ENCODE measurements at regions not wholly inside any gene's neighbourhood (a gene's known extent, or its start where the extent isn't known, plus 50 kb on each side); places are given as distances from the start of the nearest gene placed in this dataset.

- TF ChIP-seq SP2 (IDR thresholded peaks at IDR 0.05; ENCODE audit: low read length) (no peak), NRF1 (IDR thresholded peaks at IDR 0.05; ENCODE audit: low read depth, low read length) (no peak), CTCF (IDR thresholded peaks at IDR 0.05; ENCODE audit: control extremely low read depth in 1 of 3, insufficient read depth in 1 of 3, low read depth in 1 of 3, low read length in 3 of 3) (no peak), ATF3 (IDR thresholded peaks at IDR 0.05; ENCODE audit: insufficient read depth, low read depth, low read length) (no peak), JUN (IDR thresholded peaks at IDR 0.05; ENCODE audit: low read depth, low read length) (no peak), HDAC2 (IDR thresholded peaks at IDR 0.05; ENCODE audit: borderline replicate concordance in 1 of 2, low read depth in 2 of 2, low read length in 2 of 2) (no peak), BACH1 (IDR thresholded peaks at IDR 0.05; ENCODE audit: low read length) (no peak), POLR2AphosphoS5 (IDR thresholded peaks at IDR 0.05; ENCODE audit: low read depth, low read length) (no peak), CTBP2 (IDR thresholded peaks at IDR 0.05; ENCODE audit: borderline replicate concordance, insufficient read depth, insufficient read length, low read length) (no peak), CEBPB (IDR thresholded peaks at IDR 0.05; ENCODE audit: low read depth, low read length) (no peak)
- Histone ChIP-seq H4K8ac (ENCODE audit: extremely low read depth, insufficient read depth, low read length) (no peak overlapping the region), H3K36me3 (ENCODE audit: control insufficient read depth in 2 of 4, insufficient read depth in 4 of 4, low read length in 3 of 4) (no peaks in the 10 kb centered on the region), H3K4me3 (ENCODE audit: extremely low read depth in 1 of 4, insufficient read depth in 2 of 4, low read depth in 3 of 4, low read length in 4 of 4) (no peak overlapping the region), H3K9me3 (ENCODE audit: insufficient read depth in 2 of 2, low read depth in 1 of 2, low read length in 1 of 2) (0 out of 4 replicates have a peak, but pooled peaks cover 0 to 2% of the 10 kb centered on the region in 2 experiments), H3K14ac (ENCODE audit: insufficient read length) (no peak overlapping the region), H2AFZ (ENCODE audit: low read length) (no peak overlapping the region), H3K79me2 (ENCODE audit: control insufficient read depth in 1 of 2, insufficient read depth in 2 of 2, low read length in 2 of 2) (no peaks in the 10 kb centered on the region), H3K4me1 (replicated peaks in 1 of 4; ENCODE audit: control insufficient read depth in 3 of 4, insufficient read depth in 4 of 4, low read length in 3 of 4) (no peaks in the 10 kb centered on the region), H4K5ac (ENCODE audit: insufficient read length, low read depth, low read length) (no peak overlapping the region), H2BK15ac (ENCODE audit: low read length) (no peak overlapping the region), H3K23ac (ENCODE audit: insufficient read length) (no peak overlapping the region), H2BK120ac (replicated peaks; ENCODE audit: low read depth, low read length) (no peak overlapping the region), H3K4me2 (ENCODE audit: insufficient read depth in 1 of 2, low read depth in 2 of 2, low read length in 2 of 2) (no peak overlapping the region), H4K20me1 (replicated peaks in 1 of 2; ENCODE audit: control insufficient read depth in 1 of 2, insufficient read depth in 2 of 2, low read length in 2 of 2) (no peaks in the 10 kb centered on the region), H3K79me1 (ENCODE audit: low read depth, low read length) (no peaks in the 10 kb centered on the region), H3K4ac (replicated peaks; ENCODE audit: insufficient read length, low read depth, low read length) (no peak overlapping the region), H2AK5ac (ENCODE audit: low read depth, low read length) (no peak overlapping the region), H3K9ac (replicated peaks in 1 of 4; ENCODE audit: extremely low read depth in 1 of 4, low read depth in 3 of 4, low read length in 3 of 4) (no peak overlapping the region), H3K27ac (ENCODE audit: low read depth, low read length) (no peak overlapping the region), H2BK12ac (ENCODE audit: low read depth, low read length) (no peak overlapping the region), H3K23me2 (ENCODE audit: low read depth, low read length) (no peaks in the 10 kb centered on the region), H4K91ac (replicated peaks; ENCODE audit: insufficient read length, low read length) (no peak overlapping the region), H2BK20ac (ENCODE audit: low read length) (no peak overlapping the region), H3K27me3 (replicated peaks in 1 of 4; ENCODE audit: control insufficient read depth in 3 of 4, extremely low read depth in 1 of 4, insufficient read depth in 3 of 4, low read length in 3 of 4) (no peaks in the 10 kb centered on the region), H3K56ac (replicated peaks; ENCODE audit: insufficient read length, low read depth, low read length) (no peak overlapping the region), H2BK5ac (ENCODE audit: low read depth, low read length) (no peak overlapping the region), H3K18ac (ENCODE audit: extremely low read depth, low read length) (no peak overlapping the region)
- POLR2A ChIA-PET (ENCODE audit: partially characterized antibody) = no interaction called here
- FAIRE-seq (no peak), DNase-seq (ENCODE audit: low read depth in 1 of 2, low spot score in 2 of 2) (no peak)
- CTCF ChIA-PET (ENCODE audit: partially characterized antibody) = no interaction called here
Measured at GRCh38 chr5:13567819-13568218, 376.7 kb downstream of the DNAH5 start.

All from H1 (cell line).